ENCODE measurements at regions not wholly inside any gene's neighbourhood (a gene's known extent, or its start where the extent isn't known, plus 50 kb on each side); places are given as distances from the start of the nearest gene placed in this dataset.

- no peak for DNase-seq
These were observed 63.0 kb upstream of the AR start for GRCh38 chrX:67480789-67481188.

Measured in EL (cell line).